Ishikawa (cell line): ENCODE measurements at regions not wholly inside any gene's neighbourhood (a gene's known extent, or its start where the extent isn't known, plus 50 kb on each side); places are given as distances from the start of the nearest gene placed in this dataset.

Experiments
- CEBPB ChIP-seq: IDR thresholded peaks from 2 replicates; pipeline ENCODE4 v1.6.1; 2012
- CREB1 ChIP-seq: IDR thresholded peaks from 2 replicates; pipeline ENCODE4 v1.6.1; 2012; ENCODE audit warnings: low read depth
- EGR1 ChIP-seq: IDR thresholded peaks from 2 replicates; pipeline ENCODE4 v1.6.1; 2012
- EP300 ChIP-seq: IDR thresholded peaks from 2 replicates; pipeline ENCODE4 v1.6.1; 2012; ENCODE audit warnings: borderline replicate concordance
- FOXM1 ChIP-seq: IDR thresholded peaks from 2 replicates; pipeline ENCODE4 v1.6.1; 2012; ENCODE audit warnings: low read depth, borderline replicate concordance
- MAX ChIP-seq: IDR thresholded peaks from 2 replicates; pipeline ENCODE4 v1.6.1; 2012
- NFIC ChIP-seq: IDR thresholded peaks from 2 replicates; pipeline ENCODE4 v1.6.1; 2012
- RAD21 ChIP-seq: IDR thresholded peaks from 2 replicates; pipeline ENCODE4 v1.6.1; 2012; ENCODE audit warnings: low read depth
- REST ChIP-seq: IDR thresholded peaks from 2 replicates; pipeline ENCODE4 v1.6.1; 2012; ENCODE audit warnings: low read depth, mild to moderate bottlenecking
- TAF1 ChIP-seq: IDR thresholded peaks from 2 replicates; pipeline ENCODE4 v1.6.1; 2012; ENCODE audit warnings: low read depth, mild to moderate bottlenecking
- TCF12 ChIP-seq: IDR thresholded peaks from 2 replicates; pipeline ENCODE4 v1.6.1; 2012; ENCODE audit warnings: low read depth
- TEAD4 ChIP-seq: IDR thresholded peaks from 2 replicates; pipeline ENCODE4 v1.6.1; 2012
- USF1 ChIP-seq: IDR thresholded peaks from 2 replicates; pipeline ENCODE4 v1.6.1; 2012
- YY1 ChIP-seq: IDR thresholded peaks from 2 replicates; pipeline ENCODE4 v1.6.1; 2012; ENCODE audit warnings: low read depth
- ZBTB7A ChIP-seq: IDR thresholded peaks from 2 replicates; pipeline ENCODE4 v1.6.1; 2012; ENCODE audit warnings: low read depth

- TF ChIP-seq TCF12 (no peak), EGR1 (no peak), ZBTB7A (no peak), NFIC (no peak), RAD21 (no peak), CEBPB (no peak), EP300 (no peak), REST (no peak), YY1 (no peak), TAF1 (no peak), TEAD4 (no peak), FOXM1 (no peak), MAX (no peak), USF1 (no peak), CREB1 (no peak)
These were observed 513.4 kb downstream of the ZNF385D start for GRCh38 chr3:21237638-21238037.

- TF ChIP-seq USF1, result no peak
These were observed 515.5 kb downstream of the ZNF385D start for GRCh38 chr3:21235491-21235890.

GRCh38 chr3:21234933-21235332 is 516.1 kb downstream of the ZNF385D start:
- TF ChIP-seq ZBTB7A (no peak), EP300 (no peak), RAD21 (no peak), USF1 (no peak), REST (no peak)

- TF ChIP-seq USF1 (no peak), FOXM1 (no peak), TCF12 (no peak), CREB1 (no peak), ZBTB7A (no peak), MAX (no peak), REST (no peak), TAF1 (no peak), TEAD4 (no peak), NFIC (no peak), YY1 (no peak), CEBPB (no peak), EGR1 (no peak), RAD21 (no peak), EP300 (no peak)
These were observed 521.4 kb downstream of the ZNF385D start for GRCh38 chr3:21229426-21230135.
